NCI-H1105 (cell line): ENCODE measurements at regions not wholly inside any gene's neighbourhood (a gene's known extent, or its start where the extent isn't known, plus 50 kb on each side); places are given as distances from the start of the nearest gene placed in this dataset.

Experiments used
- DNase-seq: peaks from one replicate; lab custom pipeline; 2025; lab: John Stamatoyannopoulos, UW

DNA sequence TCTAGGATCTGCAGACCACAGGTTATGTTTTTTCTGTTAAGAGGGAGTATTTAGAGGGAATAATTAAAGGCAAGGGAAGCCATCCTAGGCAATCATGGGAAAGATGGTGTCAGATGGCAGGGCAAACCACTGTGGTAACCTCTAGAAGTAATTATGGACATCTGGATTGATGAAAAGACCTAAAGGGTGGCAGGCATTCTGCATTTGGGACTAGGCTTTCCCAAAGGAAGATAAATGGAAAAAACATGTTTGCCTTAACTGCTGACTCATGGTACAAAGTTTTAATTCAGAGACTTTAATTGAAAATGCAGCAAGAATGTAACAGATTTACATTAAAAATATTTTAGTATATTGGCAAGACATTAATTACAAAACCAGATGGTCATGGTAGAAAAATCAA lies 88.1 kb downstream of the TMEM30B start:
- DNase-seq, result no peak

DNA sequence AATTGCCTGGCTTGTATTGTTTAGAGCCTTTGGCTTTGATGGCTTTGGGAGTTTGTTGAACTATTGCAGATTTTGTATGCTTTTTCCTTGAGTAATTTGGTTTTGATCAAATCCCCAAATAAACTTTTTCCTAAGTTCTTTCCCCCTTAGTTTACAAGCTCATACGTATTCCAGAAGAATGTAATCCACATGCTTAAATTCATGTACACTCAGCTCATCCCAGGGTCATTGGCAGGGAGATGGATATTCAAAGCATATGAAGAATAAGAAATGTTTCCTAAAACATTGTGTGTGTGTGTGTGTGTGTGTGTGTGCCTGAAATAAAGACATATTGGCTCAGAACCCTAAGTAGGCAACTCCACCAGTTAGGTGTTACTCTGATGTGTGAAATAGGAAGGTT lies 89.4 kb downstream of the TMEM30B start:
- no peak for DNase-seq

DNA sequence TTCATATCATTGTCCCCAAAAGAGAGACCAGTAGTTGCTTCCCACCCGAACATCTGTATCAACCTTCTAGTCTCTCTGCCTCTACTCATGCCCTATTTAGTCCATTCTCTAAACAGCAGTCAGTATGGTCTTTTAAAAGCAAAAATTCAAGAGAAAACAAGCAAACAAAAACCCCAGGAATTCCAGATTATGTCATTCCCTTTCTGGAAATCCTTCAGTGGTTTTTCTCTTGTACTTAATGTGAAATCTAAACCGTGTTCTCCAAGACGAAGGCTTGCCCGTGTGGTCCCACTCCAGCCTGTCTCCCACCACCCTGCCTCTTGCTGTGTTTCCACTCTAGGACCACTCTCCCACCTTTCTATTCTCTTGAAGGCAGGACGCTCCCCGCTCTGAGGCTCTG lies 90.8 kb downstream of the TMEM30B start:
- DNase-seq, result no peak

DNA sequence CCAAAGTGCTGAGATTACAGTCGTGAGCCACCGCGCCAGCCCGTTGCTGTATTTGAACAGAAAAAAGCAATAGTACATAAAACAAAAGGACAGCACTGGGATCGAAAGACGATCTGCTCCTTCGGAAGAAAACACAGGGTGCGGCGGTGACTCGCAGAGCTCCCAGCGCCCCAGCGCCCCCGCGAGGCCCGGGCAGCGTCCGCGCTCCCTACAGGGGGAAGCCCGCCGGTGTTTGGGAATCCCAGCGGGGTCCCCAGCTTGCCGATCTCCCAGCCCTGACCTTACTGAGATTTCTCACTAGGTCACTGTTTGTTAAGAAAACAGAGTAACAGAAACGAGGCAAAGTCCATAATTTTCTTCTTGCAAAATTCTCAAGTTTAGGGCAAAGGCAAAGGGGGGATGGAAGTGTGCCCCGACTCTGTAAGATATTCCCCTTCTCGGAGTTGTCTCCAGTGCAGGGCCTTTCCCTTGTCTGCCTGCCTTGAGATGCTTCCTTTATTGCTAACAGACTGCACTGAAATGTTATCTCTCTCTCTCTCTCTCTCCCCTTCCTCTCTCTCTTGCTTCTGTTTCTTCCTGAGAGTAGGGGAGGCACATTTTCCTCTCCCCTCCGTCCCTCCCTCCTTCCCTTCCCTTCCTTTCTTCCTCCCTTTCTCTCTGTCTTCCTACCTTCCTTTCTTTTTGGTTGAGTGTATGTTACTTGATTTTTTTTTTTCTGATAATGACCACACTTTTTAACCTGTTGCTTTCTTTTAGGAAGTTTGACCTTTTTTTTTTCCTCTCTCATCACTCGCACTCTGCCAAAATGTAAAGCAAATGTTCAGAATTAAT lies 91.9 kb downstream of the TMEM30B start:
- DNase-seq, result no peak

DNA sequence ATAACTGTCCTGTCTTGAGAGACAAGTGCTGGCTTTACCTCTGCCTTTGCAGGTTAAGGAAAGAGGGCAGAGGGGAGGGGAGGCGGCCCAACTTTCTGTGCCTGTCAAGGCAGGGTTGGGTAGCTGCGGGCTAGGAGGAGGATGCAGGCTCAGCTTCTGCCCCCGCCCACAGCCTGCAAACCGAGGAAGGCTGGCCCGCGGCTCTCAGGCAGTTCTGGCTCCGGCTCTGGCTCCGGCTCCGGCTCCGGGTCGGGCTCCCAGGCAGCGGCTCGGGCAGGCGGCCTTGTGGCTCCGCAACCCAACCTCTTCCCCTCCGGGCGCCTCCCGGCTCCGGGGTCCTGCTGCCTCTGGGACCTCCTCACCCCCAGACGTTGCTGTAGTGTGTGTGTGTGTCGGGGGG lies 92.9 kb downstream of the TMEM30B start:
- DNase-seq, result no peak

DNA sequence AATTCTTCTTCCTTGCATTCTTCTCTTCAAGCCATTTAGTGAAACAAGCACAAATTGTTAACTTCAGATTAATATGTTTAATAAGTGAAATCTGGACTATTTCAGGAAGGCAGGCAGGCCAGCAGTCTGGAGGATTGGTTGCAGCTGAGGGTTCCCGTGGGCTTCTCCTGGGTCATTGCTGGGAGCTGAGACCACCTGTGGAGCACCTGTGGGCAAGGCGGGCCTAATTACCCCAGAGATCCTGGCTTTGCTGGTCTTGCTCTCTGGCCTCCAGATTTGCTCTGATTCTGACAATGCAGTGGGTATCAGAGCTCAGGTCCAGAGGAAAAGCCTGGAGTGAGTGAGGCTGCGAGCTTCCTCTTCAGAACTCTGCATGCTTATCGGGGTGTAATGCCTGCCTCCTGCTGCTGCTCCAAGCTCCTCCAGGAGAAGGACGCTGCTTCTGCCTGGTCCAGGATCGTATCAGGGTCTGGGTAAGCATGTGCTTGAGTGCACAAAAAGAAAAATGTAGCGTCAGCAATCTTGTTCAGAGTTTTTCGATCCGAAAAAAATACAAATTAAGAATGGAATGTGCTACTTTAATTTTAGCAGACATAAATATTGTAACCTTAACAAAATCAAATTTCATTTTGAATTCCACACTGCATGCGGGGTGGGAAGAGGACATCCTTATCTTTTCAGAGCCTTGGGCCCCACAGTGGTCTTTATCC lies 93.8 kb downstream of the TMEM30B start:
- no peak for DNase-seq

DNA sequence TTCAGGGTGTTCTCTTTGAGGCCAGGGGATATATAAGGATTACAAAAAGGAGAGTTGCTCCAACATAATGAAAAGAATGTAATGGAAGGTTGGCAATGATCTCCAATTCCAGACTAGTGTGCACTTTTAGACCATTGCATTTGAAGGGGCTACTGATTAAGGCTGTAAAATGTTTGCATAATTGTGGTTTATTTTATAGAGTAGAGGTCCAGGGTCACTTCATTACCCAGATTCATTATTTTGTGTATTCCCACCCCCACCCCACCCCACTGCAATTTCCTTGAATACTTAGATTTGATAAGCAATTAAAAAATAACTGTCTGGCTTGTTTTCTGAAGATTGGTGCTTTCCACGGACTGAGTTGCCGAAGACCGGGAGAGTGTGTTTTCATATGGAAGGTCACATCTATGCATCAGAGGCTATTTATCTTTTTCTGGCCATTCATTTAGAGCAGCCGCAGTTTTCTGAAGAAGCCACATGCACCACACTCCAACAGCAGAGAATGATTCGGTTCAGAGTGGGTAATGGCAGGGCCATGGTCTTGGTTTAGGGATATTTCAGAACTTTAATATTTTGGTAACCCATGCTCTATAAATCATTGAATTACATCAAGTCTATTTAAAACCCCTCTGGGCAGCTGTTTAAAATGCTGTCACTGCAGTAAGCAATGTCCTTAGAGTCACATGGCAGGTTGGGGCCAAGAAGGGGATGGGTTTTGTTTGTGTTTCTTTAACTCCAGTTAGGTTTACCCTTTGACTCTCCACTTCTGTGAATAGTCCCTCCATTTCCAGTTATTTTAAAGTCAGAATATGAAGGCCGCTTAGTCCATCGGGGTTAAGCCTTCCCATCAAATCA lies 94.6 kb downstream of the TMEM30B start:
- no peak for DNase-seq

DNA sequence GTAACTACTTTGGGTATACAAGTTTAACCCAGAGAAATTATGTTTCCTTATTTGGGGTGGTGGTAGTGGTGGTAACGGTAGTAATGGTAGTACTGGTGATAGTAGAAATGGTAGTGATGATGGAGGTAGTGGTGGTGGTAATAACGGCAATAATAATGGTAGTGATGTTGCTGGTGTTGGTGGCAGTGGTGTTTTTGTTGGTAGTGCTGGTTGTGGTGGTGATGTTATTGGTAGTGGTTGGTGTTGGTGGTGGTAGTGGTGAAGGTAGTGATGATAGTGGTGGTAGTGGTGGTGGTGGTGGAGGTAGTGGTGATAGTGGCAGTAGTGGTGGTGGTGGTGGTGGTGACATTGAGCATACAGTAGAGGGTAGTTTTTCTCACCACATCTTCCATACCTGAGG lies 95.6 kb downstream of the TMEM30B start:
- DNase-seq, result no peak

DNA sequence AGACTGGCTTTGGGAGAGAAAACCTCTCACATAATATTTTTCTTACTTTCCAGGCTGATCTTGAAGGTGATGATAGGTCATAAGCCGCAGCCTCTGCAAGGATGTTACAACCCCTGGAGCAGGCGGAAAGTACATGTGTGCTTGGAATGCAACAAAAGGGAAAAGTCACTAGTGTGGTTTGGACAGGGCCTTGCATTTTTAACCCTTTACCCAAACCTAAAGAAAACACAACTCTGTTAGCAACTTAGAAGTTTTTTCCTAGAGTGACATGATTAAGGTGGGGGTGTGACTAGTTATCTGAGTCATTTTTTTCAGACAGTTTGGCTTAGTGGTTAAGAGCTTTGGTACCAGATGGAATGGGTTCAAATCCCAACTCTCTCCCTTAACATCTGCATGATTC lies 97.0 kb downstream of the TMEM30B start:
- no peak for DNase-seq

DNA sequence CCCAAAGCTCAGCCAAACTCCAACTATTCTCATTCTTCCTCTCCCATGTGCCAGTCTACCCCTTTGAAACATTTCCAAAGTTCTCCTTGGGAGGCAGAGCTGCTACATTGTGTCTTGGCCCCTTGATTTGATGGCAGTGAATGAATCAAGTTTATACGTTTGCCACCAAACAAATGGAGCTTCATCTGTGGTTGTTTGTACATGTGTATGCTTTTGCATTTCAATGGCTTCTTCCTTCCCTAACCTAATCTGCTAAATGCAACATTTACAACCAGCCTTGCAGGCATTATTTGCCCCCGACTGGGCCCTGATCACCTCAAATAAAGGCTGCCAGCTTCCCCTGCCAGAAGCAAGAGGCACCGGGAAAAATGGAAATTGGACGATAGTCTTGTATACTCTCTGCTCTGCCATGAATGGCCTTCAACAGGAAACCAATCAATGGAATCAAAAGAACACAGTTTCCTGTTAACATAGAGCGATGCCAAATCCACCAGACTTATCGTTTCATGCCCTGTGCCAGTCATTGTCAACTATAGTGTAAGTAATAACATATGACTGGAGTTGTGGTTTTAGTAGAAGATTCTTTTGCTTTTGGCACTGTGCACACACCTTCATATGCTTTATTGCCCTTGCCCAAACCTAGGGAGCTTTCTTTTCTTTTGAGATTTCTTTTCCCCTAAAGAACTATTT lies 97.8 kb downstream of the TMEM30B start:
- DNase-seq, result no peak

DNA sequence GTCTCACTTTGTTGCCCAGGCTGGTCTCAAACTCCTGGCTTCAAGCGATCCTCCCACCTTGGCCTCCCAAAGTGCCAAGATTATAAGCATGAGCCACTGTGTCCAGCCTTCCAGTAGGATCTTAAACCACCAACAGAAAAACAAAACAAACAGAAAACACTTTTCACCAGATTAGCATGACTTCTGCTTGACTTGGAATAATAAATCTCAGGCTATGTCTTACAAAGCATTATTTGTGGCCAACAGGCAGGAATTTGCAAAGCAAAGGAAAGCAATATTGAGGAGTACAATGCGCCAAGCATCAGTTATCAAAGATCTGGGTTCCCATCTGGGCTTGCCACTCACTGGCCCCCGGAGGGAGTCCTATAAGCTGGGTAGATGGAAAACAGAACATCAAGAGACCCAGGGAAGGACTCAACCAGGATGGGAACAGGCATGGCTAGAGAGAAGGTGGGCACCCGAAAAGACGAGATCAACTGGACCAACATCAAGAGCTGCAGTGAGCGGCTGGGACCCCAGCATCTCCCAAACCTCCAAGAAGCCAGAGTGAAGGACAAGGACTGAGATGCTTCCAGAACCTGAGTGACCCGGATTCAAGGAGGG lies 101.2 kb downstream of the TMEM30B start:
- DNase-seq, result no peak

DNA sequence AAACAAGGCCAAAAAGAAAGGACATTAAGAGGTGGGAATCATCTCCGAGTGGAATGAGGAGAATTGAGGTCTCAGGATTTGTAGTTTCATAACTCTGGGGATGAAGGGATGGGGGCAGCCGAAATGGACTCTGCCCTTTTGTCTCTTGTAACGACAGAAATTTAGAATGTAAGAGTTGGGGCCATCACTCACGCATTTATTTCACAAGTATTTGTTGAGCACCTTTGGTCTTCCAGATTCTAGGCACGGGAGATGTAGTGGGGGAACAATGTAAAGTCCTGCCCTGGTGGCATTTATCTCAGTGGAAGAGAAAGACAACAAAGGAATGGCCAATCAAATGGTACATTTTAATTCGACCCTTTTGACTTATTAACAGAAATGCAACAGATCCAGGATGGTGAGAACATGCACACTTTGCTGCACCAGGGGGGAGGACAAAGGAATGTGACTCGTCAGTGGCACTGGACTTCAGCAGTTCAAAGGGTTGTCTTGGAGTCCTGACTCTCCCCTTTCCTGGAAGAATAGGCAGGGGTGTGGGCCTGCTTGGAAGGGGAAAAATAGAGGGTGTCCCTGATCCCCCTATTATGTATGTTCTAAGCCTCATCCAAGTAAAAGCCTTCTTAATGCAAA lies 102.0 kb downstream of the TMEM30B start:
- no peak for DNase-seq

DNA sequence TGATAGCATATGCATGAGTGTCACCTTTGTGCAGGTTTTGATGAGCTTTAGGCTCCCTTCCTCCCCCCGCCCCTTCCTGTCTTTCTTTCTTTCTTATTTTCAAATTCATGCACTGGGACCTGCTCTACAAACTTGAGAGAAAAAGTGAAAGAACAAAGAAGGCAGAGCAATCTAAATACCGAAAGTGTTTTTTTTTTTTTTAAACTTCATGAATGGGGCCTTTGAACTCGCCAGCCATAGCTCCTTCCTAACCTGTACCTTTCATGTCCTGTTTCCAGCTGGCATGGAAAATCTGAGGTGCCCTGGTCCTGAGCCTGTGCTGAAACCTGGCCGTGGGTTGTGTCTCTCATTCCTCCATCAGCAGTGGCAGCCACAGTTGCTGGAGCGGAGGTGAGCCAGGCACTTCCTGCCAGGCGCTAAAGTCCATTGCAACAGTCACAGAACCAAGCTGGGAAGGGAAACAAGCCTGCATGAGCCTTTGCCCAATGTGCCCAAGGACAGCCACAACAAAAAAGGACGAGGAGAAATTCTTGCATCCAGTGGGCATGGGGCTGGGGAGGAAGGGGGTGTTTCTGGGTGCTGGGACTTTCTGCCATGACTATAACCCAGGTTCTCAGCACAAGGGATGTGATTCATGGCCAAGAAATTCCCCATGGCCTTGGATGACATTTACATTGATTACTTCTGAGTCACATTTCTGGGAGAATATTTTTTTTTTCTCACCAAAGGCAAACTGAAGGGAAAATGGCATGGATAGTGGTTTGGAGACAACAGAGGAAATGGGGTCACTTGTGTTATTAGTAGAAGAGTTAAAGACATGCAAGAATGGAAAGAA lies 102.7 kb downstream of the TMEM30B start:
- no peak for DNase-seq

DNA sequence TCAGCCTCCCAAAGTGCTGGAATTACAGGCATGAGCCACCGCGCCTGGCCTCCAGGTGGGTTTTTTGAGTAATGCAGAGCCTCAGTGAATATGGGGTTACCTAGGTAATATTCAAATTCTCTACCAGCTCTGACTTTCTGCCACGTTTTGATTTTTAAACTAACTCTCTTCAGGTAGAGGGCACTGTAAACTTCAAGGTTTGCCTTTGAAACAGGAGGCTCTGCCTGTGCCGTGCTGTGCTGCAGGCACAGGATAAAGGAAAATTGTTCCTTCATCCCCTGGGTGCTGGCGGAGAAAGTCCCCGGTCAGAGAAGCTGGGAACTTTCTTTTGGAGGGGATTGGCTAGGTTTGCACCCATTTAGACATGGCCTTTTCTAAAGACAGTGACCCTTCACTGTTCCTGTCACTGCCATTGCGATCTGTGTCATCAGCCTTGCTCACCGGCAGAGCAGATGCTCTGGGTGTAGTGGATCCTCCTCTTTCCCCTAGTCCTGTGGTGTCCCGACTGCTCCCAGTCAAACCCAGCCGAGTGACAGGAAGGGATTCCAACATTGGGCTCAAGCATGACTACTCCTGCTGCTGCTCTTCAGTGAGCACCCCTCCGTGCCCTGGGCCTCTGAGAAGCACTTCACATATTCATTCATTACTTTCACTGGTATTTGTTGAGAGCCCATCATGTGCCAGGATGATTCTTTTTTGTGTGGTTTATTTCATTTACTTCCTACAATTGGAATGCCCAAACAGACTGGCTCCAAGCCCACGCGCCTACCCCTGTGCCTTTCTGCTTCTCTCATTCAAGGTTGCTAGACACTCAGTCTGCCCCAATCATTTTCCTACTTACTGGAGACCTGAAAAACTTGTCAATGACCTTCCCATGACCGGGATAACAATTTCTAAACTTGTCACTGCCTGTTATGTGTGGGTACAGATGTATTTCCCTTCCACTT lies 103.6 kb downstream of the TMEM30B start:
- no peak for DNase-seq

DNA sequence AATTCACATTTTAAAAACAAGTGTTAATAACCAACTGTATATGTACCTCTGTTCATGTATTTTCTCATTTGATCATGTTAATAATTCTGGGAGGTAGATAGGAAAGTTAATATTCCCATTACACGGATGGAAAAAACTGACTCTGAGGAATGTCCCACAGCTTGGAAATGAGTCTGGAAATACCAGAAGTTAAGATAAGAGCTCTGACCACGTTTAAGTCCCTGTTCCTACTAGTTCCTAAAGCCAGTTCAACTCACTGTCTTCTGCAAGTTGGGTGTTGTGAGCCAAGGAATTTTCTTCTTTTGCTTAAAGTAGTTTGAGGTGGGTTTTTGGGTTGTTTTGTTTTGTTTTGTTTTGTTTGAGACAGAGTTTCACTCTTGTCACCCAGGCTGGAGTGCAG lies 104.5 kb downstream of the TMEM30B start:
- DNase-seq, result no peak

DNA sequence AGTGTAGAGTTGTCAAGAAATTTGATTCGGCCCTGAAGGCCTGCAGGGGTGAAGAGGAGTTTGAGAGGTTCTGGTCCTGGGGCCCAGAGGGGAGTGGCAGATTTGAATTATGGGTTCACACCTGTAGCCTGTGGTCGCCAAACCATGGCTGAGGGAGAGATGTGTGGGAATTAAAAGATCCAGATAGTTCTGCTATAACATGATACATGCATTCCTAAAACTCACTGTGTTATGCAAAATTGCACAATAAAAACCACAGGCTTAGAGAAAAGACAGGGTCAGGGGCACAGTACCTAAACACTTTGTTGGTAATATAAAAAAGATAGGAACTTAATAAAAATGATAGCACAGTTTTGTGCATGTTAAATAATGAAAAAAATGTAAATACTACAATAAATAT lies 106.2 kb downstream of the TMEM30B start:
- DNase-seq, result no peak

DNA sequence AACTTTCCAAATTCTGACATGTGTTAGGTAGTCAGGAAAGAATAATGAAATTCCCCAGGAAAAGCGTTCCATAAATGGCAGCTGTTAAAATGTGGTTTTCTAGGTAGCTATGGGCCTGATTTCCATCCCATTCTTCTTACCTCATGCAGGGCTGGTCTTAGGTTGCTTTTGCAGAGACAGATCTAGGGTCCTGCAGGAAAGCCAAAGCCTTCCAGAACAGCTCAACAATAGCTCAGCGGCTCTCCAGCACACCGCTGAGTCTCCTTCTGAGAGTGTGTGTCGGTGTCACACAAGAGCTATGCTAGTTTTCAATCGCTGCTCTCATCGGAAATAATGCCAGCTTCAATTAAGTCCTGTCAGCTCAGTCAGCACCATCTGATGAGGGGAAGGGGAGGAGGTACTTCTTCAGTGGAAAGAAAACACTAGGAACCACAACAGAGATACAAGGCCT lies 106.7 kb downstream of the TMEM30B start:
- no peak for DNase-seq

DNA sequence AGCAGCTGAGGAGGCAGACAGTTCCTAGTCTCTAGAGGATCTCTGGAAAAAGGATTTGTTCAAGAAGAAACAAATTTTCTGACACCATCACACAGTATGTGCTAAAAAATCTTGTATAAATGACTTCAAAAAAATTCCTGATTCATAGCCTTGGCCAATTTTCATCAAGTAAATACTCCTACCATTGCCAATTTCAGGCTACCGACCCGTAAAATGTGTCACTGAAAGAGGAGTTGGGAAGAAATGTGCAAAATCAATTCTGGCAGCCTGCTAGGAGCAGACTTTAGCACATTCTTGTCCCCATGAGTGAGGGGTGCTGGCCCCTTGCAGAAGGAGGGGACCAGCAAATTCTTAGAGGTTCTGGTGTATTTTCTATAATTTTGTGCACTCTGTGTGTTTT lies 109.4 kb downstream of the TMEM30B start:
- no peak for DNase-seq

DNA sequence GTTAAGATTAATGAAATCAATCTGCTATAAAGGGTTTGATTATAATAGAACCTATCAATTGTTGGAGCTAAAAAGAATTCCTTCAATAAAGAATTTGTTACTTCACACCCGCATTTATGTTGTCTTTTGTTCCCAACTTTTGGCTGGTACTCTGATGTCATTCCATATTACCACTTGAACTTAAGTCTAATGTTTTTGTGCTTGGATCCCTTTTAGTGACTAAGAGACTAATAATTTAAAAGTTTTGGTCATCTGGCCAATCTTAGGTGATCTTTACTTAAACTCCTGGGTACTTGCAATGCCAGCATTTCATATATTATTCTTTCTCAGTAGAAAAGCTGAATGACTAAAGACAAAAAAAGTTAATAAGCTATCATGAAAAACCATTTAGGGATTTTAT lies 113.0 kb downstream of the TMEM30B start:
- no peak for DNase-seq
